DOHH2 (cell line): ENCODE measurements at regions not wholly inside any gene's neighbourhood (a gene's known extent, or its start where the extent isn't known, plus 50 kb on each side); places are given as distances from the start of the nearest gene placed in this dataset.

Experiments
- H3F3A ChIP-seq: fragments of 200-600 bp; sonication (generic), shearing (Covaris generic); 2 replicates; pipeline ENCODE4 v1.6.0; 2016; ENCODE audit warnings: antibody characterized with exemption, mild to moderate bottlenecking; ENCODE audit not compliant: control insufficient read depth, insufficient read depth
- H3K27ac ChIP-seq: fragments of 200-600 bp; sonication (generic); 2 replicates; pipeline ENCODE4 v1.5.1; 2014; ENCODE audit warnings: low read depth, mild to moderate bottlenecking, low read length, moderate library complexity
- H3K27me3 ChIP-seq: fragments of 200-600 bp; sonication (generic); 2 replicates; pipeline ENCODE4 v1.6.1; 2014; ENCODE audit warnings: mild to moderate bottlenecking, low read length, mixed read lengths; ENCODE audit not compliant: control insufficient read depth
- H3K36me3 ChIP-seq: fragments of 200-600 bp; sonication (generic); 2 replicates; pipeline ENCODE4 v1.6.1; 2014; ENCODE audit warnings: mild to moderate bottlenecking, low read length, moderate library complexity, mixed read lengths; ENCODE audit not compliant: control insufficient read depth
- H3K4me1 ChIP-seq: fragments of 200-600 bp; sonication (generic); 2 replicates; pipeline ENCODE4 v1.6.1; 2014; ENCODE audit warnings: mild to moderate bottlenecking, low read length, mixed read lengths; ENCODE audit not compliant: control insufficient read depth
- H3K4me2 ChIP-seq: fragments of 200-600 bp; sonication (generic); 2 replicates; pipeline ENCODE4 v1.6.0; 2014; ENCODE audit warnings: mild to moderate bottlenecking, low read length, moderate library complexity
- H3K4me3 ChIP-seq: fragments of 200-600 bp; sonication (generic); 2 replicates; pipeline ENCODE4 v1.5.1; 2014; ENCODE audit warnings: mild to moderate bottlenecking, low read length, mixed read lengths
- H3K79me2 ChIP-seq: fragments of 200-600 bp; sonication (generic); 2 replicates; pipeline ENCODE4 v1.6.1; 2014; ENCODE audit warnings: mild to moderate bottlenecking, low read length, mixed read lengths; ENCODE audit not compliant: control insufficient read depth
- H3K9me2 ChIP-seq: fragments of 200-600 bp; sonication (generic); replicated peaks from 2 replicates; pipeline ENCODE4 v1.6.1; 2014; ENCODE audit warnings: mild to moderate bottlenecking, low read length, mixed read lengths; ENCODE audit not compliant: control insufficient read depth
- H3K9me3 ChIP-seq: fragments of 200-600 bp; sonication (generic); 2 replicates; pipeline ENCODE4 v1.6.1; 2014; ENCODE audit warnings: antibody characterized with exemption, low read length, mixed read lengths; ENCODE audit not compliant: control insufficient read depth, insufficient read depth
- H4K20me1 ChIP-seq: fragments of 200-600 bp; sonication (generic); 2 replicates; pipeline ENCODE4 v1.6.0; 2014; ENCODE audit warnings: low read depth, mild to moderate bottlenecking, antibody characterized with exemption, low read length, moderate library complexity; ENCODE audit not compliant: control insufficient read depth, insufficient read depth
- CTCF ChIP-seq: fragments of 200-600 bp; sonication (generic); IDR thresholded peaks from one replicate; pipeline ENCODE4 v1.5.1; 2014; ENCODE audit warnings: antibody characterized with exemption, mild to moderate bottlenecking, low read depth, low read length; ENCODE audit not compliant: poor library complexity, severe bottlenecking
- EZH2phosphoT487 ChIP-seq: fragments of 200-600 bp; sonication (generic); IDR thresholded peaks from 2 replicates; pipeline ENCODE4 v1.6.1; 2017; ENCODE audit warnings: borderline replicate concordance, mild to moderate bottlenecking, antibody characterized with exemption, low read length, moderate library complexity, mixed read lengths

- no peak for TF ChIP-seq EZH2phosphoT487
- no peak for TF ChIP-seq CTCF
- Histone ChIP-seq H3K4me2 (no peak overlapping the region), H3F3A (no peaks in the 10 kb centered on the region), H3K9me3 (no peaks in the 10 kb centered on the region), H3K36me3 (no peaks in the 10 kb centered on the region), H4K20me1 (no peaks in the 10 kb centered on the region), H3K79me2 (no peaks in the 10 kb centered on the region), H3K4me1 (no peaks in the 10 kb centered on the region), H3K4me3 (no peak overlapping the region), H3K27ac (no peak overlapping the region), H3K27me3 (no peaks in the 10 kb centered on the region), H3K9me2 (no peaks in the 10 kb centered on the region)
Observed at GRCh38 chr10:44164251-44164956, 220.5 kb downstream of the CXCL12 start.

GRCh38 chr10:44161184-44161583 lies 223.7 kb downstream of the CXCL12 start:
- TF ChIP-seq CTCF (no peak), EZH2phosphoT487 (no peak)
- no peaks in the 10 kb centered on the region for H3K36me3 ChIP-seq

GRCh38 chr10:44157574-44157973 lies 227.3 kb downstream of the CXCL12 start:
- Histone ChIP-seq H3K4me1 (no peaks in the 10 kb centered on the region), H3K4me2 (no peak overlapping the region), H3F3A (no peaks in the 10 kb centered on the region), H3K27me3 (no peaks in the 10 kb centered on the region), H3K9me2 (no peaks in the 10 kb centered on the region), H3K4me3 (no peak overlapping the region), H3K79me2 (no peaks in the 10 kb centered on the region), H4K20me1 (no peaks in the 10 kb centered on the region), H3K9me3 (no peaks in the 10 kb centered on the region), H3K27ac (no peak overlapping the region), H3K36me3 (no peaks in the 10 kb centered on the region)
- TF ChIP-seq CTCF = no peak
- no peak for TF ChIP-seq EZH2phosphoT487

More at GRCh38 chr10:44161184-44161583, 223.7 kb downstream of the CXCL12 start:
- Histone ChIP-seq H3K27ac (no peak overlapping the region), H4K20me1 (no peaks in the 10 kb centered on the region), H3K4me2 (no peak overlapping the region), H3K79me2 (no peaks in the 10 kb centered on the region), H3K4me1 (no peaks in the 10 kb centered on the region), H3F3A (no peaks in the 10 kb centered on the region), H3K9me3 (no peaks in the 10 kb centered on the region), H3K27me3 (no peaks in the 10 kb centered on the region), H3K4me3 (no peak overlapping the region), H3K9me2 (no peaks in the 10 kb centered on the region)
